ENCODE measurements at regions not wholly inside any gene's neighbourhood (a gene's known extent, or its start where the extent isn't known, plus 50 kb on each side); places are given as distances from the start of the nearest gene placed in this dataset.

DNA sequence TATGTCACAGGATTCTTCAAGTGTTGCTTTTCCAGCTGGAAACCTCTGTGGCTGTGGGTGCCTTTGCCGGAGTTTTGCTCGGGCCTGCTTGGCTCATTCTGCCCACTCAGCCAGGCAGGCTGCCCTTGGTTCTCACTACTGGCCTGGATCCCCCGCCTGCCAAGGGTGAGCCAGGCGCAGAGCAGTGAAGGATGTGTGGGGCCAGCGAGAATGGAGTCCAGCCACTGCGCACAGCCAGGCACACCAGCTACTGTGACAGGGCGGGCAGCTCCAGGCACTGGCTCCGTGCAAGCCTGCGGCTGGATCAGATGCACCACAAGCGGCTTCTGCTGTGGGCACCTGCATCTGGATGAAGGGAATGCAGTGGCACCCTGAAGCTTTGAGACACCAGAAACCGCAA lies 257.1 kb downstream of the RPRM start:
- DNase-seq (ENCODE audit: low read depth): no peak
- TF ChIP-seq, protein P1, sequence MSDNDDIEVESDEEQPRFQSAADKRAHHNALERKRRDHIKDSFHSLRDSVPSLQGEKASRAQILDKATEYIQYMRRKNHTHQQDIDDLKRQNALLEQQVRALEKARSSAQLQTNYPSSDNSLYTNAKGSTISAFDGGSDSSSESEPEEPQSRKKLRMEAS (IDR thresholded peaks at IDR 0.05; ENCODE audit: low read depth, low read length): no peak
- TF ChIP-seq, protein P2, sequence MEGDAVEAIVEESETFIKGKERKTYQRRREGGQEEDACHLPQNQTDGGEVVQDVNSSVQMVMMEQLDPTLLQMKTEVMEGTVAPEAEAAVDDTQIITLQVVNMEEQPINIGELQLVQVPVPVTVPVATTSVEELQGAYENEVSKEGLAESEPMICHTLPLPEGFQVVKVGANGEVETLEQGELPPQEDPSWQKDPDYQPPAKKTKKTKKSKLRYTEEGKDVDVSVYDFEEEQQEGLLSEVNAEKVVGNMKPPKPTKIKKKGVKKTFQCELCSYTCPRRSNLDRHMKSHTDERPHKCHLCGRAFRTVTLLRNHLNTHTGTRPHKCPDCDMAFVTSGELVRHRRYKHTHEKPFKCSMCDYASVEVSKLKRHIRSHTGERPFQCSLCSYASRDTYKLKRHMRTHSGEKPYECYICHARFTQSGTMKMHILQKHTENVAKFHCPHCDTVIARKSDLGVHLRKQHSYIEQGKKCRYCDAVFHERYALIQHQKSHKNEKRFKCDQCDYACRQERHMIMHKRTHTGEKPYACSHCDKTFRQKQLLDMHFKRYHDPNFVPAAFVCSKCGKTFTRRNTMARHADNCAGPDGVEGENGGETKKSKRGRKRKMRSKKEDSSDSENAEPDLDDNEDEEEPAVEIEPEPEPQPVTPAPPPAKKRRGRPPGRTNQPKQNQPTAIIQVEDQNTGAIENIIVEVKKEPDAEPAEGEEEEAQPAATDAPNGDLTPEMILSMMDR (IDR thresholded peaks at IDR 0.05; ENCODE audit: low read depth, low read length): no peak
- TF ChIP-seq MYC (IDR thresholded peaks at IDR 0.05; ENCODE audit: low read depth, low read length) (no peak), POLR2A (IDR thresholded peaks at IDR 0.05; ENCODE audit: extremely low read depth, insufficient read length) (no peak)
- H3K4me3 ChIP-seq (ENCODE audit: low read depth, low read length): no peak overlapping the region

DNA sequence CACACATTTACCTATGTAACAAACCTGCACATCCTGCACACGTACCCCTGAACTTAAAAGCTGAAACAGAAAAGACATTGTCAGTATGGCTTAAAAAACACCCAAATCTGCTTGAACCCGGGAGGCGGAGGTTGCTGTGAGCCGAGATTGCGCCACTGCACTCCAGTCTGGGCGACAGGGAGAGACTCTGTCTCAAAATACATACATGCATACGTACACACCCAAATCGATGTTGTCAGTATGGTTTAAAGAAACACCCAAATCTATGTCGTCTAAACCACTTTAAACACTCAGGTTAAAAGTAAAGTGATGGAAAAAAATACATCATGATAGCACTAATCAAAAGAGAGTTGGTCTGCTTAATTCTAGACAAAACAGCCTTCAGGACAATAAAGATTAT lies 257.5 kb downstream of the RPRM start:
- H3K4me3 ChIP-seq (ENCODE audit: low read depth, low read length): no peak overlapping the region
- no peak for DNase-seq (ENCODE audit: low read depth)
- TF ChIP-seq MYC (IDR thresholded peaks at IDR 0.05; ENCODE audit: low read depth, low read length) (no peak), POLR2A (IDR thresholded peaks at IDR 0.05; ENCODE audit: extremely low read depth, insufficient read length) (no peak)
- TF ChIP-seq, protein P1 (IDR thresholded peaks at IDR 0.05; ENCODE audit: low read depth, low read length): no peak
- TF ChIP-seq, protein P2 (IDR thresholded peaks at IDR 0.05; ENCODE audit: low read depth, low read length): no peak

DNA sequence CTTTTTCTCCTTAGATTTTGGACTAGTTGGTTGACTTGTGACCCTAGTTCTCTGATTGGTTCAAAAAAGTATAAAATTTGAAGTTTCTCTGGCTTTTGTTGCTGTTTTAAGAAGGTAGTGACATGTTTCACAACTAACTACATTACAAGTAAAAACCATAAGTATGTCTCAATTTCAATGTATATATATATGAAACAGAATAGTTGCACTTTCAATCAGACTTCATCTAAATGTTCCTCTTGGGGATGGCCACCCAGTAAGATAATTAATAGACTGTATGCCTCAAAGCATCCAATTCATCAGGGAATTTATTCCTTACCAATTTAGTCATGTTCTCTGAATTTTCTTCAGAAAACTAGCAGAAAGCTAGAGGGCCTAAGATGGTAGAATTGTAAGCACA lies 259.7 kb downstream of the RPRM start:
- no peak for DNase-seq (ENCODE audit: low read depth)
- no peak overlapping the region for H3K4me3 ChIP-seq (ENCODE audit: low read depth, low read length)

DNA sequence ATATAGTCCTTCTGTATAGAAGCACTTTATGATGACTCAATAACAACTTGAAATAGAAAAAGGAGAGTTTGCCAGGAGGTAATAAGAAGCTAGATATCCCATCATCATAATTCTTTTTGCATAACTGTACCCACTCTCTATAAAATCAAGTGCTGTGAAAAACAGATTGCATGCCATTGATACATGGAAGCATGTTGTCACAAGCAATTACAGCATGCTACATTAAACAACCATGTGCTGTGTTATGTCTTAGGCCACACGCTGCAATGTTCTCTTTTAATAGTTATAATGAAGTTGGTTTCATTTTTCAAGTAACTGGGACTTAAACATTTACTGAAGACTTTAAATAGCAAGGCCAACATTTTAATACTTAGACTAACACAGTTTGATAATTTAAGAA lies 264.2 kb downstream of the RPRM start:
- H3K4me3 ChIP-seq (ENCODE audit: low read depth, low read length): no peak overlapping the region
- no peak for TF ChIP-seq POLR2A (IDR thresholded peaks at IDR 0.05; ENCODE audit: extremely low read depth, insufficient read length)
- no peak for DNase-seq (ENCODE audit: low read depth)

More for the DNA sequence above, 259.7 kb downstream of the RPRM start:
- TF ChIP-seq, protein P2 (IDR thresholded peaks at IDR 0.05; ENCODE audit: low read depth, low read length): no peak
- TF ChIP-seq POLR2A (IDR thresholded peaks at IDR 0.05; ENCODE audit: extremely low read depth, insufficient read length) (no peak), MYC (IDR thresholded peaks at IDR 0.05; ENCODE audit: low read depth, low read length) (no peak)
- TF ChIP-seq, protein P1 (IDR thresholded peaks at IDR 0.05; ENCODE audit: low read depth, low read length): no peak

DNA sequence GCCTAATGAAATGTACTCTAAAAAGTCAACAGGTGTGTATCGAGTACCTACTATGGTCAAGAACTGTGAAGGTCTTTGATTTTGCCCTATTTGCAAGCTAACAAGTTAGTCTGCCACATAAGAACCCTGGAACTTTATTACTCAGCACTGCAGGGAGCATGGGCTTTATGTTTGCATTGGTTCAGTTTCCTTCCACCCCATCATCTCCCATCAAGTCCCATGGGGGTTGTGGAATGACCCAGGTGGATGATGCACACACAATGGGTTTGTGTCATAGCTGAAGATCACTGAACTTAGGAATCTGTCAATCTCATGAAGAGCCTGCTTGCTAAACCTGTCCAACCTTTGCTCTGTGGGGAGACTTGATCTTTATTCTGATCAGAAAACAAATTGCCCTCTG lies 265.5 kb downstream of the RPRM start:
- TF ChIP-seq, protein P2 (IDR thresholded peaks at IDR 0.05; ENCODE audit: low read depth, low read length): no peak
- TF ChIP-seq, protein P1 (IDR thresholded peaks at IDR 0.05; ENCODE audit: low read depth, low read length): no peak
- no peak for TF ChIP-seq MYC (IDR thresholded peaks at IDR 0.05; ENCODE audit: low read depth, low read length)
- no peak for TF ChIP-seq POLR2A (IDR thresholded peaks at IDR 0.05; ENCODE audit: extremely low read depth, insufficient read length)
- H3K4me3 ChIP-seq (ENCODE audit: low read depth, low read length): no peak overlapping the region
- DNase-seq (ENCODE audit: low read depth): no peak

DNA sequence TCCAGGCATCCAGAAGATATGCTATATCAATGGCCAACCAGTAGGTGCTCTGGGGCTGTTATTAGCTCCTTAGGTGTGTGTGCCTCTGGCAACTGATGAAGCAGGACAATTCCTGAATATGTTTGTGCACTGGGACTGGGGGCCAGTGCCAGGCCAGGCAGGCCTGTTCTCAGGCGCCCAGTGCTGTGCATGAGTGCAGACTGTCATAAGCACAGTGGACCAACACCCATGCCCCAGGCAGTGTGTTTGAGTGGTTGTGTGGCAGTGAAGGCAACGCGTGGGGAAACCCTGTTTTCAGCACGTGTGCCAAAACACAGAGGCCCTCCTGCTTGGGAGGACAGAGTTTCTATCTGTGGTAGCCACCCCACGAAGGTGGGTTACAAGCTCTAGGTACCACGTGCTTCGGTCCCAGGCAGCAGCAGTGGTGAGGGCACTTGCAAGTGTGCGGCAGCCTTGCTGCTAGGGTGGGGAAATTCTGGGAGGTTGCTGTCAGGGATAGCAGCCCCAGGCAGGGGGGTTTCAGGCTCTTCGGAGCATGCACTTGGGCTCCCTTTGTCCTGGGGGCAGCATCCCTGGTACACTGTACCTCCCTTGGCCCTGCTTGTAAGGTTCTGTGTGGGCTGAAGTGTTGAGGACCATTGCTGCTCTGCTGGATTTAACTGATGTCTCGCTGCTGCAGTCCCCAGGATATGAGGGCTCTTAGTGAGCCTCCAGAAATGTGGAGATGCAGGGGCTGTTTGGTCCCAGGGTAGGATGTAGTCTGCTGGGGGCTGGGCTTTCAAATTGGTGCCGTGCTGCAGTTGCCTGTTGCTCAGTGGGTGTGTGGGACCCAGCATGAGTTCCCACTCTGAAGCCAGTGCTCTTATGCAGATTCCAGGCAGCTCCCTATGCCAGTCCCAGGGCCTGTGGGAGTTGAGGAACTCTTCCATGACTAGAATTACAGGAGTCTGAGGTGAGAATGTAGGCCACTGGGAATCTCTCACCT lies 280.9 kb downstream of the RPRM start:
- DNase-seq (ENCODE audit: low read depth): no peak
- H3K4me3 ChIP-seq (ENCODE audit: low read depth, low read length): no peak overlapping the region
- TF ChIP-seq, protein P2 (IDR thresholded peaks at IDR 0.05; ENCODE audit: low read depth, low read length): no peak
- TF ChIP-seq MYC (IDR thresholded peaks at IDR 0.05; ENCODE audit: low read depth, low read length): no peak
- TF ChIP-seq, protein P1 (IDR thresholded peaks at IDR 0.05; ENCODE audit: low read depth, low read length): no peak
- no peak for TF ChIP-seq POLR2A (IDR thresholded peaks at IDR 0.05; ENCODE audit: extremely low read depth, insufficient read length)

Data from NB4 (cell line).